Tibial artery (tissue), 4 donors: ENCODE measurements at regions not wholly inside any gene's neighbourhood (a gene's known extent, or its start where the extent isn't known, plus 50 kb on each side); places are given as distances from the start of the nearest gene placed in this dataset.

ENCODE experiments used
- DNase-seq, 2 donors: peaks; one replicate each; pipeline ENCODE4 v3.0.0-alpha.2; 2019
- H3K27ac ChIP-seq, 2 donors: fragments of 200-600 bp; sonication (generic) in 1 of 2; 1 replicate in 1 of 2; 2 replicates in 1 of 2; pipeline ENCODE4 v1.5.1; 2018 to 2019; ENCODE audit warnings: mild to moderate bottlenecking in 1 of 2
- H3K27me3 ChIP-seq, 2 donors: fragments of 200-600 bp; sonication (generic) in 1 of 2; one replicate each; pipeline versions ENCODE4 v1.5.1 to v1.6.0; 2016 to 2019
- H3K36me3 ChIP-seq, 3 donors: fragments of 200-600 bp; sonication (generic) in 2 of 3; one replicate each; pipeline ENCODE4 v1.5.1; 2016 to 2019; ENCODE audit warnings: mild to moderate bottlenecking in 2 of 3
- H3K4me1 ChIP-seq, 4 donors: fragments of 200-600 bp; sonication (generic) in 2 of 4; 1 replicate in 3 of 4; 2 replicates in 1 of 4; pipeline ENCODE4 v1.5.1; 2016 to 2019
- H3K4me3 ChIP-seq, 2 donors: fragments of 200-600 bp; sonication (generic) in 1 of 2; 1 replicate in 1 of 2; 2 replicates in 1 of 2; pipeline ENCODE4 v1.5.1; 2018 to 2019; ENCODE audit warnings: mild to moderate bottlenecking in 2 of 2
- H3K9me3 ChIP-seq, 3 donors: fragments of 200-600 bp; sonication (generic) in 1 of 3; one replicate each; pipeline ENCODE4 v1.5.1; 2016 to 2019
- intact Hi-C: fragments of 100-400 bp; cut with DNase I; formaldehyde crosslinking; loops from one replicate; pipeline ENCODE4 v1.15.0; 2023; ENCODE audit warnings: low total_unique reads
- TF ChIP-seq, protein P1 (sequence below), 2 experiments: fragments of 200-600 bp in 1 of 2; fragments of 450-650 bp in 1 of 2; IDR thresholded peaks; one replicate each; pipeline ENCODE4 v1.5.1; 2017 to 2019; ENCODE audit warnings: antibody characterized with exemption in 2 of 2, mild to moderate bottlenecking in 1 of 2, moderate library complexity in 1 of 2

DNA sequence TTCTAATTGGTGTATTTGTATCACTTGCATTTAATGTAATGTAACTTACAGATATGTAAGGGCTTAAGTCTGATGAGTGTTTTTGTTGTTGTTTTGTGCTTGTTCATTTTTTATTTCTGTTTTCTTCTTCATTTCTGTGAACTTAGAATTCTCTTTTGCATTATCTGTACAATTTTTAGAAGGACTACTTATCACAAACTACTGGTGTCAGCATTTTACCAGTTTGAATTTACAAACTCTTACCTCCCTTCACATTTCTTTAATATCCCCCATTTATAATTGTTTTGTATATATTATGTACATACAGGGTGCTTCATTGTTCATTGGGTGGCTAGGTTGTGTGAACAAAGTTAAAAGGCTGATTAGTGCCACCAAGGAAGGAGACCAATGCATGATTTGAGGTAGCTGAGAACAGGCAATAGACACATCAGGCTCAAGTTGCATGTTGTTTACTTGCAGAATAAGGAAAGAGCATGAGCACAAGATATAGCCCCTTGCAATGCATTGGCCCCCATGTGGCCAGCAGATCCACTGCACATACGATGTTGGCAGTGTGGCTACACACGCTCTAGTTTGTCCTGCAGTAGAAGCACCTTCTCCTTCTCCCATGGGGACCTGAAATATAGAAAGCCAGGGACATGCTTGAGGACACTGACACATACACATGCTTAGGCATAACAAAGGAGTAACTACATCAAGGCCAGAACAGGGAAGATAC is 198.2 kb downstream of the CD8B2 start:
- Histone ChIP-seq H3K27me3 (no peaks in the 10 kb centered on the region), H3K27ac (no peak overlapping the region), H3K4me3 (no peak overlapping the region), H3K36me3 (no peaks in the 10 kb centered on the region), H3K9me3 (peaks cover 0 to 7% (median 0%) of the 10 kb centered on the region in 3 donors), H3K4me1 (no peaks in the 10 kb centered on the region)
- intact Hi-C loops = no loop called here
- TF ChIP-seq, protein P1, sequence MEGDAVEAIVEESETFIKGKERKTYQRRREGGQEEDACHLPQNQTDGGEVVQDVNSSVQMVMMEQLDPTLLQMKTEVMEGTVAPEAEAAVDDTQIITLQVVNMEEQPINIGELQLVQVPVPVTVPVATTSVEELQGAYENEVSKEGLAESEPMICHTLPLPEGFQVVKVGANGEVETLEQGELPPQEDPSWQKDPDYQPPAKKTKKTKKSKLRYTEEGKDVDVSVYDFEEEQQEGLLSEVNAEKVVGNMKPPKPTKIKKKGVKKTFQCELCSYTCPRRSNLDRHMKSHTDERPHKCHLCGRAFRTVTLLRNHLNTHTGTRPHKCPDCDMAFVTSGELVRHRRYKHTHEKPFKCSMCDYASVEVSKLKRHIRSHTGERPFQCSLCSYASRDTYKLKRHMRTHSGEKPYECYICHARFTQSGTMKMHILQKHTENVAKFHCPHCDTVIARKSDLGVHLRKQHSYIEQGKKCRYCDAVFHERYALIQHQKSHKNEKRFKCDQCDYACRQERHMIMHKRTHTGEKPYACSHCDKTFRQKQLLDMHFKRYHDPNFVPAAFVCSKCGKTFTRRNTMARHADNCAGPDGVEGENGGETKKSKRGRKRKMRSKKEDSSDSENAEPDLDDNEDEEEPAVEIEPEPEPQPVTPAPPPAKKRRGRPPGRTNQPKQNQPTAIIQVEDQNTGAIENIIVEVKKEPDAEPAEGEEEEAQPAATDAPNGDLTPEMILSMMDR (IDR thresholded peaks at IDR 0.05) = no peak
- no peak for DNase-seq

DNA sequence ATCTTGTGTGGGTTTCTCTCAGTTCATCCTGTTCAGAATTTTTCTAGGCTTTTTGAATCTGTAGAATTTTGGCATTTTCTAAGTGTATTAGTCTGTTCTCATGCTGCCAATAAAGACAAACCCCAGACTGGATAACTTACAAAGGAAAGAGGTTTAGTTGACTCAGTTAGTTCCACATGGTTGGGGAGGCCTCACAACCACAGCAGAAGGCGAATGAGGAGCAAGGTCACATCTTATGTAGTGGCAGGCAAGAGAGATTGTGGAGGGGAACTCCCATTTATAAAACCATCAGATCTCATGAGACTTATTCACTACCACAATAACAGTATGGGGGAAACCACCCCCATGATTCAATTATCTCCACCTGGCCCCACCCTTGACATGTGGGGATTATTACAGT is 199.2 kb downstream of the ST6GAL2 start:
- Histone ChIP-seq H3K4me1 (no peaks in the 10 kb centered on the region), H3K27ac (no peak overlapping the region), H3K4me3 (no peak overlapping the region), H3K9me3 (peaks cover 0 to 7% (median 0%) of the 10 kb centered on the region in 3 donors), H3K27me3 (no peaks in the 10 kb centered on the region), H3K36me3 (no peaks in the 10 kb centered on the region)
- TF ChIP-seq, protein P1 (IDR thresholded peaks at IDR 0.05) = no peak
- DNase-seq = no peak
- intact Hi-C loops = no loop called here

DNA sequence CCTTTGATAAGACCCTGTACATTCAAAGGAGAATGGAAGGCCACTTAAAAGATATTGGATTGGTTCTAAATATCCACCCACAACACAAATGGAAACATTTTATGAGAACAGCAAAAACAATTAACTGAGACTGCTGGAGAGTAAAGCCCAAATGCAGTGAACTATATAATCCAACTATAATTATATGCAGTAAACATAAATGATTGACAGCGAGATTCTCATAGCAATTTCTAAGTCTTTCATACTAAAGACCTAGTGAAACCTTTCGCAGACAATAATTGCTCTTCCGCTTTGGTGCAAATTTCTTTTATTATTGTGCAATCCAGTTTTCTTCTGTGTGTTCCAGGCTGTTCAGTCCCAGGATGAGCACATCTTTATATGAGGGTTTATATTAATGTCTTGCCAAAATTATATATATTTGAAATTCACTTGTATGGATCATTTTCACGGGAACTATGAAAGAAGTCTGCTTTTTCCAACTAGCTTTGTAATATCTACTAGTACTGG is 190.9 kb downstream of the ST6GAL2 start:
- H3K4me3 ChIP-seq = no peak overlapping the region
- intact Hi-C loops = no loop called here

DNA sequence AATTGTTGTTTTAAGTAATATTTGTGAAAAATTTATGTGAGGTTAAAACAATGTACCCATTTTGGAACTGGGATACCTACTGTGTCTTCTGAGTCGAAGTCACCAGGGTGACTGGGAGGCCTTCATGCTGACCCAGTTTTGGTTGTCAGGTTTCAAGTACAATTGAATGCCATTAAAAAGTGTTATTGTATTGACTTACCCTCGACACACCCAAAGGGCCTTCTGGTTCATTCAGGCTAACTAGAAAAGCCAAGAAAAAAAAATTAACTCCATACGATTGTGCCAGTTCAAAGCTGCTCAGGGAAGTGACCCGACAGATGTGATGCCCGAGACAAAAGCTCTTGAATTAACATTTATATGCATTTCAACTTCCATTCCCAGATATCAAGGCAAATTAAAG is 190.0 kb downstream of the ST6GAL2 start:
- Histone ChIP-seq H3K36me3 (no peaks in the 10 kb centered on the region), H3K4me1 (no peaks in the 10 kb centered on the region), H3K4me3 (no peak overlapping the region), H3K9me3 (no peaks in the 10 kb centered on the region), H3K27ac (no peak overlapping the region), H3K27me3 (no peaks in the 10 kb centered on the region)
- TF ChIP-seq, protein P1 (IDR thresholded peaks at IDR 0.05) = no peak
- intact Hi-C loops = no loop called here
- no peak for DNase-seq

More for the DNA sequence above, 190.9 kb downstream of the ST6GAL2 start:
- Histone ChIP-seq H3K36me3 (no peaks in the 10 kb centered on the region), H3K27me3 (no peaks in the 10 kb centered on the region), H3K27ac (no peak overlapping the region), H3K4me1 (no peaks in the 10 kb centered on the region), H3K9me3 (no peaks in the 10 kb centered on the region)
- no peak for DNase-seq
- TF ChIP-seq, protein P1 (IDR thresholded peaks at IDR 0.05) = no peak

DNA sequence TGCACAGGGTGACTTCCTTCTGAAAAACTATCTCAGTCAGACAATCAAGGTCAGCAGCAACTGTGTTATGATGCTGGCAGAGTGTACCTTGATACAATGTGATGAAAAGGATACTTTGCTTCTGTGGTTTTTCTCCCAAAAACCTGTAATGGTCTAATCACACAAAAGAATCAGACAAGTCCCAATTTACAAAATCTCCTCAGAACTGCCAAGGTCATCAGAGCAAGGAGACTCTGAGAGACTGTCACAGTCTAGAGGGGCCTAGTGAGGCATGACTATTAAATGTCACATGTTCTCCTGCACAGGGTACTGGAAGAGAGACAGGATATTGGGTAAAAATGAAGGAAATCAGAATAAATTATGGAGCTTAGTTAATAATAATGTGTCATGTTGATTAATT is 185.4 kb downstream of the ST6GAL2 start:
- TF ChIP-seq, protein P1 (IDR thresholded peaks at IDR 0.05) = no peak
- intact Hi-C loops = no loop called here
- Histone ChIP-seq H3K27me3 (no peaks in the 10 kb centered on the region), H3K9me3 (no peaks in the 10 kb centered on the region), H3K4me3 (no peak overlapping the region), H3K4me1 (no peaks in the 10 kb centered on the region), H3K36me3 (no peaks in the 10 kb centered on the region), H3K27ac (no peak overlapping the region)
- DNase-seq = no peak
